NCI-H187 treated with DMSO at 0.1 percent for 48 hours (cell line): ENCODE measurements at regions not wholly inside any gene's neighbourhood (a gene's known extent, or its start where the extent isn't known, plus 50 kb on each side); places are given as distances from the start of the nearest gene placed in this dataset.

Experiments
- DNase-seq: peaks from one replicate; lab custom pipeline; 2025; lab: John Stamatoyannopoulos, UW

DNA sequence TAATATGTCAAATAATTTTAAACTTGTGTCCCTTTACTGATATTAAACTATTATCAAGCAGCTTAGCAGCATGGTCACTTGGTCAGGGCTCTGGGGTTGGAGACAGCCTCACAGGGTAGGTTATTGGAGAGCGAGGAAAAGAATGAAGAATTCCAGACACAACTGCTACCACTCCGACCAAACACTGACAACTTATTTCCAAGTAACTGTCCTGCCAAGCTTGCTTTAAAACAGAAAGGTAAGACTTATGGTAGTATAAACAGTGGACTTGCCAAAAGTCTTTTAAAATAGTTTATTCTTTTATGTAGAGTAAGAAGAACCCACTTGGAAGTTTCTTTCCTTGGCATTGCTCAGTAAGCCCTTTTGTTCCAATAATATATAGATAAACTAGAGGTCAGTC lies 364.1 kb downstream of the DEPDC1B start:
- no peak for DNase-seq

DNA sequence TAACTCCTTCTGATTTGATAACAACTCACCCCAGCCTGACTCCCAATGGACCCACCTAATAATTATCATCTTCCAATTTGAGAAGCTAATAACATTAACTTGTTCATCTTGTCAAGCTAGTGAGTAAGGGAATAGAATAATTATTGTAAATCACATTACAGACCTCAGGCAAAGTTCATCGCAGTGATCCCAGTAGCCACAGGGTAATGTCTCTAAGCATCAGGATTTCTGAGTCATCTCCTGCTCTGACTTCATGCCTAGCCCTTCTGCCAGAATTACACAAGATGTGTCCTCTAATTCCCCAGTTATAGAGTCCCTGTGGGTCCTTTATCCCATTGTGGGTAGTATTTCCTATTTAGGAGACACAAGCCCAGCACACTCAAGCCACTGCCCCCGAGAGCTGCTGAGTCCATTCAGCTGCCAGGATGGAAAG lies 365.7 kb downstream of the DEPDC1B start:
- no peak for DNase-seq

- no peak for DNase-seq
Observed at GRCh38 chr5:60333005-60333571, 366.9 kb downstream of the DEPDC1B start.

DNA sequence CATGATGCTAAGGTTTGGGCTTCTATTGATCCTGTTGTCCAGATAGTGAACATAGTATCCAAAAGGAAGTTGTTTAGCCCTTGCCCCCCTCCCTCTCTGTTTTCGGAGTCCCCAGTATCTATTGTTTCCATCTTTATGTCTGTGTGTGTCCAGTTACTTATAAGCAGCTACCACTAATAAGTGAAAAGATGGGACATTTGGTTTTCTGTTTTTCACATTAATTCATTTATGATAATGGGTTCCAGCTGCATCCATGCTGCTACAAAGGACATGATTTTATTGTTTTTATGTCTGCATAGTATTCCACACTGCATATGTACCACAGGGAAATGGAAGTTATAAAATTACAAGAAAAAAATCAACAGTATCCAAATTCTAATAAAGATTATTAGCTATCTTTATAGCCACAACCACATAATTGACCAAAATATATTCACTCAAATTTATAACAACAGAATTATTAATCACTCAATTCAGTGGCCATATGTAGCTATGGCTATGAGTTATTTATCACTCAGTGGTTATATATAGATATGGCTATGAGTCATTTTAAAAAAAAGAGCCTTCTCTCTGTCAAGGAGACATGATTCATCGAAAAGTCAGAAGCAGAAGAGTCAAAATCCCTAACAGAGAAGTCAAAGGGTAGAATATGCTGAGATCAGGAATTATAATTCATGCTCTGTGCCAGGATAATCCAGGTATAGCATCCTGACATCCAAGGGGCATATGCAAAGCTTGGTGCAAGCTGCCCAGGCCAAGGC lies 367.5 kb downstream of the DEPDC1B start:
- DNase-seq, result no peak

DNA sequence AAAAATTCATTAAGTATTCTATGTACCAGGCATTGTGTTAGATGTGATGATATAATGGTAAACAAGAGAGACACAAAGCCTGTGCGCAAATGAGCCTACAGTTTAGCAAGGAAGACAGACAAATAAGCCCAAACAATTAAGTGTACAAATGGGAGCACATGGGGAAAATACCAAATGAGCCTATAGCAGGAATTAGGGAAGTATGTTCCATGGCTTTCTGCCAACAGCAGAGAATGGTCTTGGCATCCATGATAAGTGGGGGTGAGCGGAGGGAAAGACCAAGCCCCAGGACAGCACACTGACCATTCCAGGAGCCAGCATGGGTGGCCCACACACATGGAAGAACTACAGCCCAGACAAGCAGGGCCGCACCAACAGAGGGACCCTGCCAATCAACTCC lies 369.7 kb downstream of the DEPDC1B start:
- DNase-seq, result no peak

DNA sequence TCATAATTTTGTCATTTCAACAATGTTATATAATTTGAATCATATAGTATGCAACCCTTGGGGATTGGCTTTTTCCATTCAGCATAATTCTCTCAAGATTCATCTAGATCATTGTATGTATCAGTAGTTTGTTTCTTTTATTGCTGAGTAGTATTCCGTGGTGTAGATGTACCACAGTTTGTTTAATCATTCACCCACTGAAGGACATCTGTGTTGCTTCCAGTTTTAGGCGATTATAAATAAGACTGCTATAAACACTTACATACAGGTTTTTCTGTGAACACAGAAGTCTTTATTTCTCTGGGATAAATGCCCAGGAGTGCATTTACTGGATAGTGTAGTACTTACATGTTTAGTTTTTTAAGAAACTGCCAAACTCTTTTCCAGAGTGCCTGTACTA lies 374.1 kb downstream of the DEPDC1B start:
- DNase-seq, result no peak

DNA sequence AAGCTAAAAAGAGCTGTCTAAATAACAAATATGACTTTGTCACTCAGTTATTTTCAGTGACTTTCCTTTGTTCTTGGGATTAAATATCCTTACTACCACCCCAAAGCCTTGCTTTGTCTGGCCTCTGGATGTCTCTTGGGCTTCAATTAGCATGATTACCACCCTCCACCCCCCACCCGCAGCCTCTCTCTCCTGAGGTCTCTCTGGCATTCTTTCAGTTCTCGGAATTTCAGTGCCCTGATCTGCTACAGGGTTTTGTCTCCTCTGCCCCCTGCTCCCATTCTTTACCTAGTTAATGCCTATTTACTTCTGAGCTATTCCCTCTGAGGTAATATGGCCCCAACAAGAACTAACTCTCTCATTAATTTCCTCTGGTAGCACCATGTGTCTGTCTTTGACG lies 376.4 kb downstream of the DEPDC1B start:
- no peak for DNase-seq

DNA sequence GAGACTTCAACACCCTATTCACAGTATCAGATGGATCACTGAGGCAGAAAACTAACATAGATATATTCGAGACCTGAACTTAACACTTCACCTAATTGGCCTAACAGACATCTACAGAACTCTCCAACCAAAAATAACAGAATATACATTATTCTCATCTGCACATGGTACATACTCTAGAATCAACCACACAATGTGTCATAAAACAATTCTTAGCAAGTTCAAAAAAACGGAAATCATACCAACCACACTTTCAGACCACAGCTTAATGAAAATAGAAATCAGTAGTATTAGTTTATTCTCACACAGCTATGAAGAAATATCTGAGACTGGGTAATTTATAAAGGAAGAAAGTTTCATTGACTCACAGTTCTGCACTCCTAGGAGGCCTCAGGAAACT lies 387.9 kb downstream of the DEPDC1B start:
- no peak for DNase-seq

- no peak for DNase-seq
Observed at GRCh38 chr5:60299944-60300343, 400.0 kb downstream of the DEPDC1B start.

- no peak for DNase-seq
Observed at GRCh38 chr5:60297658-60298057, 402.3 kb downstream of the DEPDC1B start.

GRCh38 chr5:60295423-60295822 lies 401.9 kb upstream of the PDE4D start:
- no peak for DNase-seq

GRCh38 chr5:60293518-60293917 lies 400.0 kb upstream of the PDE4D start:
- DNase-seq, result no peak

DNA sequence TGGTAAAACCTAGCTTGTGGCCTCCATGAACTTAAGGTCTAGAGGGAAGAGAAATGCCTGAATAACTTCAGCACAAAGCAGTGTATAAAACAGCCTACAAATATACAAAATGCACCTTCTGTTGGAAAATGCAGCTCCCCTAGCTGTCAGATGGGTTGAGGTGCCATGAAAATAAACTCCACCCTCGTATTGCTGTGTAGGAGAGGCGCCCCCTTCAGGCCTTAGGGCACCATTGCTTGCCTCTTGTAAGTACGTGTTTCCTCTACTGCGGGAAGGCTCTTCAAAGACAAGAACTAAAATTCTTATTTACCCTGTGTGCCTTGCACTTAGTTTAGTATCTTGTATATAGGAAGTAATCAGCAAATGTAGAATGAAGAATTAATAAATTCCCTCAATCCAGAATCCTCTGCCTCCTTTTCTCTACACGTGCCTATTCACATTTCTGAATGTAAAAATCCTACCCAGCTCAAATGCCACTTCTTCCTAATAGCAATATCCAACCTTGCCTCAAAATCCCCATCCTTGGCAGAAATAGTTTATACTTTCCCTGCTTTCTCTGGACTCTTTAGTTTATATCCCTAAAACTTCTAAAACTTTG lies 393.7 kb upstream of the PDE4D start:
- no peak for DNase-seq

DNA sequence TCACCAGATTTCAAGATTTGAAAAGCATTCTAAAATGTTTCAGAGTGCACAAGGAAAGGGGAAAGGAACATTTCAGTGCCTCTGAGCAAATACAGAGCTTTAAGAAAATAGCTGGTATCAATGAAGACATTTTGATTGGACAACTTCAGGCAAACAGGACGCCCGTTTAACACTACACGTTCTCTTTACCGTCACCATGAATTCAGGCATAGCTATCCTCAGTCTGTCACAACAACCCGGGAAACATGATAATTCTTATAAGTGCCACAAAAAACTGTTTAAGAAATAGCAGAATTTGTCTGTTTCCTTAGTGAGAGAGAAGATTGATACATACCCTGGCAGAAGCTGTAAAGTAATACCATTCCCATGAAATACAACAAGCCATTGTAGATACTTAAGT lies 392.4 kb upstream of the PDE4D start:
- DNase-seq, result no peak

GRCh38 chr5:60280943-60281342 lies 387.4 kb upstream of the PDE4D start:
- DNase-seq, result no peak

DNA sequence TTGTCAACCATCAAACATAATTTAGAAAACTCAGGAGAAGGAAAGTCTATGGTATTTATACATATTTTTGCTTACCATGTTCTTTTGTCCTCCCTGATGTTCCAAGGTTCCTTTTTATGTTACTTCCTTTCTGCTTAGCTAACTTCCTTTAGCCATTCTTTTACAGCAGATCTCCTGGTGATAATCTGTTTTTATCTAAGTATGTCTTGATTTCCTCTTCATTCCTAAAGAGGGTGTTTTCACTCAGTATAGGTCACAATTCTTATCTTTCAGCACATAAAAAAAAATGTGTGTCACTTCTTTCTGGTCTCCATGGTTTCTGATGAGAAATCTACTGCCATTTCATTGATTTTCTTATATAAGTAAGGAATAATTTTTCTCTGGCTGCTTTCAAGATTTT lies 384.4 kb upstream of the PDE4D start:
- DNase-seq, result no peak

DNA sequence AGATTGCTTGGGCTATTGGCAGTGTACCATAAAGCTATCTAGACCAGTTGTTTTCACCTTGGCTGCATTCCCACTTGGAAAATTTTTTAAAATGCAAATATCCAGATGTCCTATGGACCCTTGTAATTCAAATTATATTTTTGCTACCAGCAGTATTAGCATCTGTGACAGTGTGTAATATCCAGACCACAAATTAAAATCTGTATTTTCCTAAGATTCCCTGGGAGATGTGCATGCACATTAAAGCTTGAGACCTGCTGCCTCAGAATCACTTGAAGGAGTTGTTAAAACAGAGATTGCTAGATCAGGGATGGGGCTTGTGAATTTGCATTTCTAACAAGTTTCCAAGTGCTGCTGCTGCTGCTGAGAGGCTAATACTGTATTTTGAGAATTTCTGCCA lies 381.2 kb upstream of the PDE4D start:
- DNase-seq, result no peak

DNA sequence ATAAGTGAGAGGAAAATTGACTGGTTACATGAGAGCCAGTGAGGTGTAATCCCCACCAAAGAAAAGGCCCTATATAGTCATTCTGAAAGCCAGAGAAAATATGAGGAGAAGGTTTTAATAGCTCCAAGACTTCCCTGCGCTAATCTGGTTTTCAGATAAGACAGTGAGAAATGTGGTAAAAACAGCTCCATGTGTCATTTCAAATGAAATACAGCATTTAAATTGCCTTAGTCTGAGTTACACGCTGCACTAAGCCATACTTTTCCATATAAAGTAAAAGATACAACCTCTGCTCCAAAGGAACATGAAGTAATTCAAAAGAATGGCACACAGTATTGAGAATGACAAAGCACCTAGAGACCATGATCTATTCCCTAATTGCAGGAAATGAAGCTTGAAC lies 378.0 kb upstream of the PDE4D start:
- DNase-seq, result no peak

- DNase-seq, result no peak
Observed at GRCh38 chr5:60267907-60268306, 374.4 kb upstream of the PDE4D start.

DNA sequence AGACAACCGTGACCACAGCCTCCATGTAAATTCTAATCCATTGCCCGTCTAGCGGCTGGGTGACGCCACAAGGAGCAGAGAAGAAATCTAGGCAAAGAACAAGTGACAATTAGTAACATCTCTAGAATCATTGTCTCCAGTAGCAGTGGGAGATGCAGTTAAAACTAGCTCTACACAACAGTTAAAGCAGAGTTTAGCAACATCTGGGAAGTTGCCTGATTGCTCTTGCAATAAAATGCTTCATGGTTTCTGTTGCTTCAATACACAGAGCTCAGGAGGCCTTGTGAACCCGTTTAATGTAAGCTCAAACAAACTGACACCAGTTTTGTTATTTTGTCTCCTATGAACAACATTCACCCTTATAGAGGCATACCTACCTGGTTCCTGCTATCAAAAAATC lies 369.8 kb upstream of the PDE4D start:
- DNase-seq, result no peak

GRCh38 chr5:60262576-60263295 lies 369.2 kb upstream of the PDE4D start:
- no peak for DNase-seq

- DNase-seq, result no peak
Observed at GRCh38 chr5:60261732-60262131, 368.2 kb upstream of the PDE4D start.

DNA sequence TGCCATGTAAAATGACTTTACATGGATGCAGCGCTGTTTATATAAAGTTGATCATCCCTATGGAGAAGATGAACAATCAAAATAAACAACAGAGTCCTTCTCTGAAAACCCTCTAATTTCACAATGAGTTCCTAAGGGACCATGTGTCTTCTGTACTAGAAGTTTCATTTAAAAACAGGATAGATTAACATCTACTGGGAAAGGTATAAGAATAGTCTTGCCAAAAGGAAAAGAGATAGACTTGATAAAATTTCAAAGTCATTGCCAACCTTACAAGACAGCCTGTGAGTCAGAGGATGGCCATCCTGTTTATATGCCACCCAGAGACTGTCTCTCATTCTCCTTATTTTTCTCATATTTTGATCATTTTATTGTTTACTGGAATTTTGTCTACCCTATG lies 367.1 kb upstream of the PDE4D start:
- DNase-seq, result no peak
